ENCODE measurements at regions not wholly inside any gene's neighbourhood (a gene's known extent, or its start where the extent isn't known, plus 50 kb on each side); places are given as distances from the start of the nearest gene placed in this dataset.

- TF ChIP-seq SUZ12 (IDR thresholded peaks at IDR 0.05; ENCODE audit: extremely low read depth, insufficient read depth, insufficient read length) (no peak), YY1 (IDR thresholded peaks at IDR 0.05; ENCODE audit: insufficient read depth, insufficient read length) (no peak), ZNF274 (IDR thresholded peaks at IDR 0.05; ENCODE audit: low read depth, low read length) (no peak)
Measured at GRCh38 chr3:158018462-158018861, 87.8 kb downstream of the SHOX2 start.

Measured in NT2/D1 (cell line).